Activated naive CD8-positive, alpha-beta T cell treated with anti-CD3 and anti-CD28 coated beads, Interleukin-2, amount 10 ng/mL, durations not matched to agents 7 days and 5 days (primary cell): ENCODE measurements at regions not wholly inside any gene's neighbourhood (a gene's known extent, or its start where the extent isn't known, plus 50 kb on each side); places are given as distances from the start of the nearest gene placed in this dataset.
"Not testable (repeated sequence)": the region's sequence is repeated elsewhere in the genome, so short reads cannot be mapped to it uniquely, and the experiment has no call there.

ENCODE experiments used
- ATAC-seq: fragments of 150-1000 bp; cut with Tn5 transposase; one replicate; pipeline ENCODE4 v1.10.0; 2021; ENCODE audit warnings: low read depth, moderate library complexity
- POLR2A ChIA-PET: fragments of 350-600 bp; sonication (Branson Sonifier 250); formaldehyde crosslinking; loops from one replicate; lab custom pipeline; 2021; ENCODE audit warnings: antibody characterized with exemption; lab: Charles Lee
- DNase-seq: peaks from one replicate; pipeline ENCODE4 v3.0.0; 2021
- H3K27ac Mint-ChIP-seq: one replicate; pipeline ENCODE4 v1.8.0; 2022; ENCODE audit warnings: mild to moderate bottlenecking, mixed read lengths
- H3K27me3 Mint-ChIP-seq: one replicate; pipeline ENCODE4 v1.8.0; 2022; ENCODE audit warnings: mild to moderate bottlenecking, moderate library complexity, mixed read lengths
- H3K36me3 Mint-ChIP-seq: one replicate; pipeline ENCODE4 v1.8.0; 2021; ENCODE audit warnings: mild to moderate bottlenecking, mixed read lengths
- H3K4me1 Mint-ChIP-seq: one replicate; pipeline ENCODE4 v1.8.0; 2021; ENCODE audit warnings: mixed read lengths
- H3K4me3 Mint-ChIP-seq: one replicate; pipeline ENCODE4 v1.8.0; 2022; ENCODE audit warnings: mild to moderate bottlenecking, moderate library complexity, mixed read lengths
- H3K9me3 Mint-ChIP-seq: one replicate; pipeline ENCODE4 v1.8.0; 2021; ENCODE audit warnings: mixed read lengths

- no peak overlapping the region for H3K27ac Mint-ChIP-seq
- no peaks in the 10 kb centered on the region for H3K36me3 Mint-ChIP-seq
- peaks cover 1% of the 10 kb centered on the region for H3K27me3 Mint-ChIP-seq
- POLR2A ChIA-PET: no interaction called here
- no peak for DNase-seq
- no peaks in the 10 kb centered on the region for H3K4me1 Mint-ChIP-seq
- H3K9me3 Mint-ChIP-seq: no peaks in the 10 kb centered on the region
- no peak for ATAC-seq
- no peak overlapping the region for H3K4me3 Mint-ChIP-seq
Observed at GRCh38 chr1:194369060-194369459, 1182.6 kb upstream of the B3GALT2 start.

GRCh38 chr1:194367121-194367520 lies 1180.7 kb upstream of the B3GALT2 start:
- DNase-seq: no peak
- Mint-ChIP-seq H3K27ac (no peak overlapping the region), H3K9me3 (no peaks in the 10 kb centered on the region), H3K4me3 (no peak overlapping the region), H3K4me1 (no peaks in the 10 kb centered on the region), H3K36me3 (no peaks in the 10 kb centered on the region), H3K27me3 (peaks cover 1% of the 10 kb centered on the region)
- POLR2A ChIA-PET: no interaction called here
- no peak for ATAC-seq

GRCh38 chr1:194366705-194367104 lies 1180.3 kb upstream of the B3GALT2 start:
- H3K36me3 Mint-ChIP-seq: no peaks in the 10 kb centered on the region

GRCh38 chr1:194362327-194362726 lies 1175.9 kb upstream of the B3GALT2 start:
- Mint-ChIP-seq H3K27ac (no peak overlapping the region), H3K36me3 (no peaks in the 10 kb centered on the region), H3K4me1 (no peaks in the 10 kb centered on the region), H3K27me3 (no peaks in the 10 kb centered on the region), H3K4me3 (no peak overlapping the region), H3K9me3 (peaks cover 4% of the 10 kb centered on the region)
- POLR2A ChIA-PET: no interaction called here
- no peak for DNase-seq
- no peak for ATAC-seq

More at GRCh38 chr1:194366705-194367104, 1180.3 kb upstream of the B3GALT2 start:
- no peaks in the 10 kb centered on the region for H3K4me1 Mint-ChIP-seq
- peaks cover under 1% of the 10 kb centered on the region for H3K27me3 Mint-ChIP-seq
- ATAC-seq (no peak), DNase-seq (no peak)
- no peak overlapping the region for H3K4me3 Mint-ChIP-seq
- no peaks in the 10 kb centered on the region for H3K9me3 Mint-ChIP-seq
- H3K27ac Mint-ChIP-seq: no peak overlapping the region
- POLR2A ChIA-PET: no interaction called here

- DNase-seq (no peak), ATAC-seq (no peak)
- Mint-ChIP-seq H3K27me3 (no peaks in the 10 kb centered on the region), H3K27ac (no peak overlapping the region), H3K4me3 (no peak overlapping the region), H3K4me1 (no peaks in the 10 kb centered on the region), H3K9me3 (peaks cover 4% of the 10 kb centered on the region), H3K36me3 (no peaks in the 10 kb centered on the region)
- POLR2A ChIA-PET: no interaction called here
Observed at GRCh38 chr1:194361374-194362131, 1175.1 kb upstream of the B3GALT2 start.

GRCh38 chr1:194358208-194358581 lies 1171.8 kb upstream of the B3GALT2 start:
- H3K36me3 Mint-ChIP-seq: no peaks in the 10 kb centered on the region
- POLR2A ChIA-PET: no interaction called here
- no peaks in the 10 kb centered on the region for H3K4me1 Mint-ChIP-seq
- peaks cover 4% of the 10 kb centered on the region for H3K9me3 Mint-ChIP-seq
- no peak overlapping the region for H3K4me3 Mint-ChIP-seq
- H3K27me3 Mint-ChIP-seq: no peaks in the 10 kb centered on the region
- DNase-seq (no peak), ATAC-seq (no peak)
- no peak overlapping the region for H3K27ac Mint-ChIP-seq

GRCh38 chr1:194357573-194358207 lies 1171.3 kb upstream of the B3GALT2 start:
- H3K9me3 Mint-ChIP-seq, H3K36me3 Mint-ChIP-seq, DNase-seq, ATAC-seq, H3K4me3 Mint-ChIP-seq, H3K27ac Mint-ChIP-seq, H3K27me3 Mint-ChIP-seq, H3K4me1 Mint-ChIP-seq, POLR2A ChIA-PET: not testable (repeated sequence)

- DNase-seq (no peak), ATAC-seq (no peak)
- no peaks in the 10 kb centered on the region for H3K4me1 Mint-ChIP-seq
- no peaks in the 10 kb centered on the region for H3K27me3 Mint-ChIP-seq
- H3K9me3 Mint-ChIP-seq: peaks cover 4% of the 10 kb centered on the region
- POLR2A ChIA-PET: no interaction called here
- H3K4me3 Mint-ChIP-seq: no peak overlapping the region
- H3K27ac Mint-ChIP-seq: no peak overlapping the region
- no peaks in the 10 kb centered on the region for H3K36me3 Mint-ChIP-seq
Observed at GRCh38 chr1:194355488-194356106, 1169.2 kb upstream of the B3GALT2 start.

- no peak for ATAC-seq
- H3K36me3 Mint-ChIP-seq: no peaks in the 10 kb centered on the region
- no peak overlapping the region for H3K4me3 Mint-ChIP-seq
- no peak for DNase-seq
- H3K9me3 Mint-ChIP-seq: peaks cover 2% of the 10 kb centered on the region
- H3K27me3 Mint-ChIP-seq: no peaks in the 10 kb centered on the region
- POLR2A ChIA-PET: no interaction called here
- H3K27ac Mint-ChIP-seq: no peak overlapping the region
- H3K4me1 Mint-ChIP-seq: no peaks in the 10 kb centered on the region
Observed at GRCh38 chr1:194353121-194353520, 1166.7 kb upstream of the B3GALT2 start.

- ATAC-seq (no peak), DNase-seq (no peak)
- Mint-ChIP-seq H3K4me3 (no peak overlapping the region), H3K36me3 (no peaks in the 10 kb centered on the region), H3K27ac (no peak overlapping the region), H3K9me3 (peaks cover 2% of the 10 kb centered on the region), H3K27me3 (no peaks in the 10 kb centered on the region), H3K4me1 (no peaks in the 10 kb centered on the region)
- POLR2A ChIA-PET: no interaction called here
Observed at GRCh38 chr1:194347200-194347599, 1160.8 kb upstream of the B3GALT2 start.

GRCh38 chr1:194342484-194343262 lies 1156.3 kb upstream of the B3GALT2 start:
- ATAC-seq: no peak
- Mint-ChIP-seq H3K4me1 (no peaks in the 10 kb centered on the region), H3K27ac (no peak overlapping the region), H3K9me3 (no peaks in the 10 kb centered on the region), H3K36me3 (no peaks in the 10 kb centered on the region), H3K27me3 (no peaks in the 10 kb centered on the region), H3K4me3 (no peak overlapping the region)
- POLR2A ChIA-PET: no interaction called here
- no peak for DNase-seq

- POLR2A ChIA-PET: no interaction called here
- Mint-ChIP-seq H3K9me3 (no peaks in the 10 kb centered on the region), H3K36me3 (no peaks in the 10 kb centered on the region), H3K4me1 (no peaks in the 10 kb centered on the region), H3K27ac (no peak overlapping the region), H3K4me3 (no peak overlapping the region), H3K27me3 (no peaks in the 10 kb centered on the region)
- DNase-seq: no peak
- no peak for ATAC-seq
Observed at GRCh38 chr1:194341587-194341986, 1155.2 kb upstream of the B3GALT2 start.

- POLR2A ChIA-PET: no interaction called here
- no peaks in the 10 kb centered on the region for H3K27me3 Mint-ChIP-seq
Observed at GRCh38 chr1:194339471-194339870, 1153.1 kb upstream of the B3GALT2 start.

More at GRCh38 chr1:194339471-194339870, 1153.1 kb upstream of the B3GALT2 start:
- ATAC-seq (no peak), DNase-seq (no peak)
- H3K36me3 Mint-ChIP-seq: no peaks in the 10 kb centered on the region
- H3K4me1 Mint-ChIP-seq: no peaks in the 10 kb centered on the region
- H3K27ac Mint-ChIP-seq: no peak overlapping the region
- H3K4me3 Mint-ChIP-seq: no peak overlapping the region
- H3K9me3 Mint-ChIP-seq: no peaks in the 10 kb centered on the region
